H1 (cell line): ENCODE measurements at regions not wholly inside any gene's neighbourhood (a gene's known extent, or its start where the extent isn't known, plus 50 kb on each side); places are given as distances from the start of the nearest gene placed in this dataset.

Experiments
- CTCF ChIA-PET: fragments of 300-600 bp; sonication (Branson Sonifier 250); formaldehyde crosslinking; loops from one replicate; lab custom pipeline; 2021; ENCODE audit not compliant: partially characterized antibody; lab: Charles Lee
- POLR2A ChIA-PET: fragments of 300-600 bp; sonication (Branson Sonifier 250); formaldehyde crosslinking; loops from one replicate; lab custom pipeline; 2021; ENCODE audit warnings: inconsistent platforms; ENCODE audit not compliant: partially characterized antibody; lab: Charles Lee
- DNase-seq, 2 experiments: peaks; one replicate each; pipeline versions ENCODE4 v3.0.0 to v3.0.0-alpha.2; 2010 to 2022; ENCODE audit warnings: low spot score in 2 of 2, low read depth in 1 of 2, mixed read lengths in 1 of 2
- FAIRE-seq: peaks from 2 replicates; lab custom pipeline; 2011; peaks lifted over from hg19 to GRCh38; lab: Jason Lieb, UNC
- H2AFZ ChIP-seq: 2 replicates; pipeline ENCODE4 v1.8.1; 2012; ENCODE audit warnings: low read length, inconsistent platforms
- H2AK5ac ChIP-seq: 2 replicates; pipeline ENCODE4 v1.6.1; 2013; ENCODE audit warnings: low read depth, low read length
- H2BK120ac ChIP-seq: replicated peaks from 2 replicates; pipeline ENCODE3; 2013; ENCODE audit warnings: low read depth, low read length, inconsistent platforms
- H2BK12ac ChIP-seq: 2 replicates; pipeline ENCODE4 v1.6.1; 2013; ENCODE audit warnings: low read depth, low read length
- H2BK15ac ChIP-seq: 2 replicates; pipeline ENCODE4 v1.6.1; 2013; ENCODE audit warnings: low read length
- H2BK20ac ChIP-seq: 2 replicates; pipeline ENCODE4 v1.6.1; 2013; ENCODE audit warnings: low read length
- H2BK5ac ChIP-seq: 2 replicates; pipeline ENCODE4 v1.6.1; 2013; ENCODE audit warnings: low read depth, low read length
- H3K14ac ChIP-seq: 2 replicates; pipeline ENCODE4 v1.6.1; 2013; ENCODE audit warnings: inconsistent platforms; ENCODE audit not compliant: insufficient read length
- H3K18ac ChIP-seq: 2 replicates; pipeline ENCODE4 v1.6.1; 2013; ENCODE audit warnings: low read length; ENCODE audit errors: extremely low read depth
- H3K23ac ChIP-seq: 2 replicates; pipeline ENCODE4 v1.6.1; 2013; ENCODE audit warnings: inconsistent platforms; ENCODE audit not compliant: insufficient read length
- H3K23me2 ChIP-seq: 2 replicates; pipeline ENCODE4 v1.6.1; 2013; ENCODE audit warnings: low read depth, low read length
- H3K27ac ChIP-seq: 2 replicates; pipeline ENCODE4 v1.6.1; 2011; ENCODE audit warnings: low read depth, low read length, inconsistent platforms
- H3K27me3 ChIP-seq, 4 experiments: replicated peaks in 1 of 4; 1 replicate in 1 of 4; 2 replicates in 3 of 4; pipeline versions ENCODE4 v1.6.1 to v1.8.1; 2011 to 2013; ENCODE audit warnings: low read length in 3 of 4, mild to moderate bottlenecking in 3 of 4, inconsistent platforms in 2 of 4, mixed read lengths in 2 of 4, moderate library complexity in 1 of 4; ENCODE audit not compliant: control insufficient read depth in 3 of 4, insufficient read depth in 3 of 4; ENCODE audit errors: extremely low read depth in 1 of 4
- H3K36me3 ChIP-seq, 4 experiments: 2 replicates each; pipeline versions ENCODE4 v1.6.1 to v1.8.1; 2011 to 2013; ENCODE audit warnings: mild to moderate bottlenecking in 4 of 4, low read length in 3 of 4, moderate library complexity in 2 of 4, control low read depth in 1 of 4, inconsistent platforms in 1 of 4; ENCODE audit not compliant: insufficient read depth in 4 of 4, control insufficient read depth in 2 of 4
- H3K4ac ChIP-seq: replicated peaks from 2 replicates; pipeline ENCODE3; 2013; ENCODE audit warnings: low read length, low read depth, mixed read lengths, inconsistent platforms; ENCODE audit not compliant: insufficient read length
- H3K4me1 ChIP-seq, 4 experiments: replicated peaks in 1 of 4; 1 replicate in 1 of 4; 2 replicates in 3 of 4; pipeline versions ENCODE4 v1.6.1 to v1.8.1; 2011 to 2013; ENCODE audit warnings: low read length in 3 of 4, inconsistent platforms in 2 of 4, mixed read lengths in 1 of 4; ENCODE audit not compliant: insufficient read depth in 4 of 4, control insufficient read depth in 3 of 4
- H3K4me2 ChIP-seq, 2 experiments: 2 replicates each; pipeline versions ENCODE4 v1.6.1 to v1.8.1; 2011 to 2013; ENCODE audit warnings: low read depth in 2 of 2, low read length in 2 of 2, control low read depth in 1 of 2, inconsistent platforms in 1 of 2, mild to moderate bottlenecking in 1 of 2; ENCODE audit not compliant: insufficient read depth in 1 of 2
- H3K4me3 ChIP-seq, 4 experiments: fragments of 200-600, 300-600 bp in 1 of 4; sonication (generic), shearing (Covaris generic), sonication (Bioruptor Twin) in 1 of 4; 2 replicates each; pipeline versions ENCODE4 v1.5.1 to v1.8.1; 2011 to 2016; ENCODE audit warnings: low read length in 4 of 4, low read depth in 3 of 4, control low read depth in 2 of 4, inconsistent platforms in 2 of 4, mild to moderate bottlenecking in 2 of 4, mixed read lengths in 1 of 4, moderate library complexity in 1 of 4; ENCODE audit not compliant: insufficient read depth in 2 of 4; ENCODE audit errors: extremely low read depth in 1 of 4
- H3K56ac ChIP-seq: replicated peaks from 2 replicates; pipeline ENCODE3; 2013; ENCODE audit warnings: low read depth, mild to moderate bottlenecking, mixed read lengths, low read length, inconsistent platforms; ENCODE audit not compliant: insufficient read length
- H3K79me1 ChIP-seq: 2 replicates; pipeline ENCODE4 v1.6.1; 2013; ENCODE audit warnings: low read depth, low read length, control low read depth
- H3K79me2 ChIP-seq, 2 experiments: 2 replicates each; pipeline versions ENCODE4 v1.6.1 to v1.8.1; 2012 to 2013; ENCODE audit warnings: low read length in 2 of 2, mild to moderate bottlenecking in 2 of 2, inconsistent platforms in 1 of 2; ENCODE audit not compliant: insufficient read depth in 2 of 2, control insufficient read depth in 1 of 2
- H3K9ac ChIP-seq, 4 experiments: replicated peaks in 1 of 4; 1 replicate in 1 of 4; 2 replicates in 3 of 4; pipeline versions ENCODE4 v1.6.1 to v1.8.1; 2011 to 2013; ENCODE audit warnings: low read depth in 3 of 4, low read length in 3 of 4, control low read depth in 2 of 4, mild to moderate bottlenecking in 2 of 4, moderate library complexity in 2 of 4, inconsistent platforms in 1 of 4; ENCODE audit errors: extremely low read depth in 1 of 4
- H3K9me3 ChIP-seq, 2 experiments: 2 replicates each; pipeline versions ENCODE4 v1.6.1 to v1.8.1; 2012 to 2013; ENCODE audit warnings: mild to moderate bottlenecking in 2 of 2, moderate library complexity in 2 of 2, control low read depth in 1 of 2, inconsistent platforms in 1 of 2, low read depth in 1 of 2, low read length in 1 of 2, mixed read lengths in 1 of 2; ENCODE audit not compliant: insufficient read depth in 2 of 2
- H4K20me1 ChIP-seq, 2 experiments: replicated peaks in 1 of 2; 2 replicates each; pipeline versions ENCODE3 to v1.8.1; 2011 to 2013; ENCODE audit warnings: inconsistent platforms in 2 of 2, low read length in 2 of 2, mild to moderate bottlenecking in 1 of 2; ENCODE audit not compliant: insufficient read depth in 2 of 2, control insufficient read depth in 1 of 2
- H4K5ac ChIP-seq: 2 replicates; pipeline ENCODE4 v1.6.1; 2013; ENCODE audit warnings: low read length, low read depth, mixed read lengths, inconsistent platforms; ENCODE audit not compliant: insufficient read length
- H4K8ac ChIP-seq: 2 replicates; pipeline ENCODE4 v1.8.0; 2013; ENCODE audit warnings: mild to moderate bottlenecking, moderate library complexity, low read length, inconsistent platforms; ENCODE audit not compliant: insufficient read depth; ENCODE audit errors: extremely low read depth
- H4K91ac ChIP-seq: replicated peaks from 2 replicates; pipeline ENCODE3; 2013; ENCODE audit warnings: low read length, mixed read lengths, inconsistent platforms; ENCODE audit not compliant: insufficient read length
- ASH2L ChIP-seq: fragments of 200-600, 300-600 bp; sonication (generic); IDR thresholded peaks from one replicate; pipeline ENCODE4 v1.7.1; 2017; ENCODE audit warnings: low read length
- CHD1 ChIP-seq: IDR thresholded peaks from 2 replicates; pipeline ENCODE4 v1.6.1; 2012; ENCODE audit warnings: low read depth, low read length, improper control_type of control experiment
- HDAC6 ChIP-seq: IDR thresholded peaks from one replicate; pipeline ENCODE4 v1.7.1; 2012; ENCODE audit warnings: low read depth, mild to moderate bottlenecking, inconsistent platforms, low read length, moderate library complexity
- KDM4A ChIP-seq: IDR thresholded peaks from one replicate; pipeline ENCODE4 v1.7.1; 2012; ENCODE audit warnings: low read depth, mild to moderate bottlenecking, moderate library complexity, low read length, inconsistent platforms; ENCODE audit not compliant: severe bottlenecking
- MAFK ChIP-seq: IDR thresholded peaks from 2 replicates; pipeline ENCODE4 v1.6.1; 2012; ENCODE audit warnings: low read depth, mild to moderate bottlenecking, improper control_type of control experiment, low read length
- RFX5 ChIP-seq: IDR thresholded peaks from 2 replicates; pipeline ENCODE4 v1.6.1; 2011; ENCODE audit warnings: low read depth, low read length, improper control_type of control experiment, borderline replicate concordance
- RNF2 ChIP-seq: fragments of 200-900, 300-1000 bp; sonication (generic); IDR thresholded peaks from 2 replicates; pipeline ENCODE4 v1.7.1; 2016; ENCODE audit warnings: borderline replicate concordance, low read depth, mild to moderate bottlenecking, antibody characterized with exemption, low read length; ENCODE audit not compliant: poor library complexity, severe bottlenecking; ENCODE audit errors: missing control alignments
- SAP30 ChIP-seq: fragments of 300-600 bp; sonication (generic); IDR thresholded peaks from 2 replicates; pipeline ENCODE4 v1.7.1; 2012; ENCODE audit warnings: low read length, moderate library complexity, mild to moderate bottlenecking, inconsistent platforms; ENCODE audit not compliant: insufficient read depth, insufficient replicate concordance
- TEAD4 ChIP-seq: IDR thresholded peaks from 2 replicates; pipeline ENCODE4 v1.6.1; 2012; ENCODE audit warnings: low read depth, low read length, inconsistent platforms, mixed read lengths
- ZNF274 ChIP-seq: IDR thresholded peaks from 2 replicates; pipeline ENCODE4 v1.7.0; 2012; ENCODE audit warnings: low read length, borderline replicate concordance; ENCODE audit errors: extremely low read depth
- WGBS, 2 experiments: shearing (Covaris generic) in 1 of 2; methylation state at CpG; one replicate each; pipeline versions ENCODE4 v1.1.6 to v1.1.7; 2013 to 2015; ENCODE audit warnings: low lambda C conversion rate in 2 of 2, mixed read lengths in 2 of 2, inconsistent platforms in 1 of 2, low coverage in 1 of 2, missing lambda C conversion rate in 1 of 2; ENCODE audit not compliant: insufficient replicate concordance in 2 of 2, insufficient coverage in 1 of 2, insufficient read length in 1 of 2; ENCODE audit errors: extremely low coverage in 1 of 2, missing lambda C conversion rate in 1 of 2; 5-methylcytosine and 5-hydroxymethylcytosine counted together

- H2AFZ ChIP-seq: peak overlapping the region; percentile 76; the same call in 1 of the 2 replicates
- H2BK12ac ChIP-seq: no peak overlapping the region
- WGBS, 2 experiments: 91% methylated on average over 5 of the region's 5 CpGs; no CpG with 5 or more reads in 1 of the 2 experiments
- H3K27ac ChIP-seq: no peak overlapping the region
- H3K79me1 ChIP-seq: no peaks in the 10 kb centered on the region
- H3K4me2 ChIP-seq: no peak overlapping the region
- no peak overlapping the region for H3K14ac ChIP-seq
- H2BK5ac ChIP-seq: no peak overlapping the region
- no peak overlapping the region for H3K23ac ChIP-seq
- no peaks in the 10 kb centered on the region for H3K36me3 ChIP-seq
- H4K5ac ChIP-seq: no peak overlapping the region
- no peak overlapping the region for H2BK120ac ChIP-seq
- no peak overlapping the region for H3K56ac ChIP-seq
- H2BK15ac ChIP-seq: no peak overlapping the region
- H4K91ac ChIP-seq: no peak overlapping the region
- H3K9ac ChIP-seq: no peak overlapping the region
- no peak overlapping the region for H3K4me3 ChIP-seq
- no peak overlapping the region for H2BK20ac ChIP-seq
- H3K4ac ChIP-seq: no peak overlapping the region
- no peaks in the 10 kb centered on the region for H3K4me1 ChIP-seq
- POLR2A ChIA-PET: no interaction called here
- H2AK5ac ChIP-seq: no peak overlapping the region
- no peaks in the 10 kb centered on the region for H3K27me3 ChIP-seq
- H3K9me3 ChIP-seq: no peaks in the 10 kb centered on the region
- DNase-seq: no peak
- CTCF ChIA-PET: interaction anchor here (1.0 to 2.0 kb wide), 2 partner anchors 133 to 268 kb away, joined by 3 to 9 read pairs; no protein-coding TSS in a partner anchor
- H4K8ac ChIP-seq: no peak overlapping the region
- no peaks in the 10 kb centered on the region for H3K79me2 ChIP-seq
- H3K23me2 ChIP-seq: no peaks in the 10 kb centered on the region
- H4K20me1 ChIP-seq: no peaks in the 10 kb centered on the region
- no peak for FAIRE-seq
- no peak overlapping the region for H3K18ac ChIP-seq
- TF ChIP-seq RNF2 (no peak), SAP30 (no peak), TEAD4 (no peak), CHD1 (no peak), ZNF274 (no peak), KDM4A (no peak), MAFK (no peak), ASH2L (no peak), HDAC6 (no peak), RFX5 (no peak)
Measured at GRCh38 chr3:161567577-161568361, 71.2 kb downstream of the OTOL1 start.
